KBM-7 (cell line): ENCODE measurements at regions not wholly inside any gene's neighbourhood (a gene's known extent, or its start where the extent isn't known, plus 50 kb on each side); places are given as distances from the start of the nearest gene placed in this dataset.
A peak's percentile ranks its signal among the peaks of the same experiment; 100 is the strongest.
"Not testable (repeated sequence)": the region's sequence is repeated elsewhere in the genome, so short reads cannot be mapped to it uniquely, and the experiment has no call there.

Experiments used
- DNase-seq: peaks from one replicate; pipeline ENCODE4 v3.0.0-alpha.2; 2015
- in situ Hi-C: fragments of 300-500 bp; cut with MboI; formaldehyde crosslinking; loops from 2 replicates; pipeline ENCODE4 v1.14.3; 2020; ENCODE audit warnings: low sequenced_read_pairs, low pct_unique_long_range_greater_than_20kb, mixed read lengths

- in situ Hi-C loops = no loop called here
- no peak for DNase-seq
Measured at GRCh38 chr20:22827916-22828315, 207.2 kb upstream of the SSTR4 start.

- DNase-seq = no peak
- in situ Hi-C loops = no loop called here
Measured at GRCh38 chr20:22829356-22829755, 205.8 kb upstream of the SSTR4 start.

- in situ Hi-C loops = no loop called here
- no peak for DNase-seq
Measured at GRCh38 chr20:22830138-22830537, 205.0 kb upstream of the SSTR4 start.

- DNase-seq, in situ Hi-C loops: not testable (repeated sequence)
Measured at GRCh38 chr20:22830715-22831114, 204.4 kb upstream of the SSTR4 start.

- in situ Hi-C loops = no loop called here
- no peak for DNase-seq
Measured at GRCh38 chr20:22833851-22834250, 201.3 kb upstream of the SSTR4 start.

GRCh38 chr20:22834651-22835256 is 200.4 kb upstream of the SSTR4 start:
- no peak for DNase-seq
- in situ Hi-C loops = no loop called here

- in situ Hi-C loops = no loop called here
- DNase-seq = no peak
Measured at GRCh38 chr20:22836211-22836610, 198.9 kb upstream of the SSTR4 start.

GRCh38 chr20:22836877-22837276 is 198.2 kb upstream of the SSTR4 start:
- no peak for DNase-seq
- in situ Hi-C loops = no loop called here

GRCh38 chr20:22838001-22838400 is 197.1 kb upstream of the SSTR4 start:
- in situ Hi-C loops = no loop called here
- no peak for DNase-seq

GRCh38 chr20:22841846-22842245 is 193.3 kb upstream of the SSTR4 start:
- no peak for DNase-seq
- in situ Hi-C loops = no loop called here

GRCh38 chr20:22842793-22843192 is 192.3 kb upstream of the SSTR4 start:
- no peak for DNase-seq
- in situ Hi-C loops = no loop called here

GRCh38 chr20:22844959-22845358 is 190.2 kb upstream of the SSTR4 start:
- no peak for DNase-seq
- in situ Hi-C loops = no loop called here

GRCh38 chr20:22846863-22847262 is 188.2 kb upstream of the SSTR4 start:
- DNase-seq = no peak
- in situ Hi-C loops = no loop called here

GRCh38 chr20:22848364-22848763 is 186.7 kb upstream of the SSTR4 start:
- DNase-seq = no peak
- in situ Hi-C loops = no loop called here

- in situ Hi-C loops = not testable (repeated sequence)
- DNase-seq = peak; percentile 16
Measured at GRCh38 chr20:22851679-22852346, 183.3 kb upstream of the SSTR4 start.

- DNase-seq = no peak
- in situ Hi-C loops = no loop called here
Measured at GRCh38 chr20:22861231-22861980, 173.7 kb upstream of the SSTR4 start.

- no peak for DNase-seq
- in situ Hi-C loops = no loop called here
Measured at GRCh38 chr20:22861990-22862389, 173.1 kb upstream of the SSTR4 start.

GRCh38 chr20:22862671-22863230 is 172.4 kb upstream of the SSTR4 start:
- DNase-seq = no peak
- in situ Hi-C loops = no loop called here

GRCh38 chr20:22863826-22864225 is 171.3 kb upstream of the SSTR4 start:
- no peak for DNase-seq
- in situ Hi-C loops = no loop called here

- in situ Hi-C loops = no loop called here
- no peak for DNase-seq
Measured at GRCh38 chr20:22866812-22867341, 168.2 kb upstream of the SSTR4 start.
